BJ (cell line): ENCODE measurements at regions not wholly inside any gene's neighbourhood (a gene's known extent, or its start where the extent isn't known, plus 50 kb on each side); places are given as distances from the start of the nearest gene placed in this dataset.
A peak's percentile ranks its signal among the peaks of the same experiment; 100 is the strongest.

Experiments
- CTCF ChIA-PET: fragments of 350-600 bp; formaldehyde crosslinking; extraction: SDS; loops from one replicate; lab custom pipeline; 2021; ENCODE audit warnings: antibody characterized with exemption, inconsistent platforms; lab: Yijun Ruan, JAX
- POLR2A ChIA-PET: fragments of 300-600 bp; sonication (Branson Sonifier 250); formaldehyde crosslinking; extraction: SDS; loops from one replicate; lab custom pipeline; 2021; ENCODE audit warnings: antibody characterized with exemption; lab: Charles Lee
- DNase-seq: peaks from one replicate; pipeline ENCODE4 v3.0.0-alpha.2; 2011; ENCODE audit warnings: low read depth
- H3K27me3 ChIP-seq: 2 replicates; pipeline ENCODE4 v1.6.0; 2011; ENCODE audit warnings: low read length; ENCODE audit not compliant: control insufficient read depth, insufficient read depth
- H3K36me3 ChIP-seq: 2 replicates; pipeline ENCODE4 v1.5.1; 2011; ENCODE audit warnings: low read length; ENCODE audit not compliant: control insufficient read depth, insufficient read depth
- H3K4me3 ChIP-seq: 2 replicates; pipeline ENCODE4 v1.5.1; 2011; ENCODE audit warnings: low read depth, mild to moderate bottlenecking, control low read depth, low read length
- CTCF ChIP-seq: IDR thresholded peaks from 2 replicates; pipeline ENCODE4 v1.5.1; 2011; ENCODE audit warnings: low read depth, mild to moderate bottlenecking, control low read depth, inconsistent platforms, low read length, moderate library complexity; ENCODE audit not compliant: insufficient read depth

GRCh38 chr12:63292471-63293221 is 141.6 kb upstream of the AVPR1A start:
- TF ChIP-seq CTCF = no peak
- ChIA-PET POLR2A (no interaction called here), CTCF (no interaction called here)
- no peak overlapping the region for H3K4me3 ChIP-seq
- DNase-seq = no peak
- no peaks in the 10 kb centered on the region for H3K36me3 ChIP-seq
- H3K27me3 ChIP-seq = no peaks in the 10 kb centered on the region

- ChIA-PET CTCF (interaction anchor here (0.6 to 1.6 kb wide), 6 partner anchors 9 to 178 kb away, joined by 3 to 6 read pairs (median 4); no protein-coding TSS in a partner anchor), POLR2A (no interaction called here)
- DNase-seq = no peak
- Histone ChIP-seq H3K4me3 (no peak overlapping the region), H3K27me3 (no peaks in the 10 kb centered on the region), H3K36me3 (no peaks in the 10 kb centered on the region)
- TF ChIP-seq CTCF = peak; percentile 77
Measured at GRCh38 chr12:63276537-63277365, 125.8 kb upstream of the AVPR1A start.

GRCh38 chr12:63266988-63267387 is 116.0 kb upstream of the AVPR1A start:
- ChIA-PET CTCF (interaction anchor here (2.2 kb wide), 1 partner anchor 10 kb away, joined by 6 read pairs; no protein-coding TSS in a partner anchor), POLR2A (no interaction called here)
- no peaks in the 10 kb centered on the region for H3K36me3 ChIP-seq
- TF ChIP-seq CTCF = no peak
- H3K27me3 ChIP-seq = no peaks in the 10 kb centered on the region
- no peak for DNase-seq
- no peak overlapping the region for H3K4me3 ChIP-seq

- Histone ChIP-seq H3K4me3 (no peak overlapping the region), H3K27me3 (no peaks in the 10 kb centered on the region), H3K36me3 (no peaks in the 10 kb centered on the region)
- POLR2A ChIA-PET = no interaction called here
- no peak for DNase-seq
- CTCF ChIA-PET = interaction anchor here (1.5 kb wide), 1 partner anchor 13 kb away, joined by 4 read pairs; no protein-coding TSS in a partner anchor
- TF ChIP-seq CTCF = no peak
Measured at GRCh38 chr12:63264629-63265028, 113.6 kb upstream of the AVPR1A start.

- no peak overlapping the region for H3K4me3 ChIP-seq
Measured at GRCh38 chr12:63250486-63250885, 99.5 kb upstream of the AVPR1A start.

More at GRCh38 chr12:63250486-63250885, 99.5 kb upstream of the AVPR1A start:
- no peak for DNase-seq
- Histone ChIP-seq H3K36me3 (no peaks in the 10 kb centered on the region), H3K27me3 (no peaks in the 10 kb centered on the region)
- ChIA-PET POLR2A (no interaction called here), CTCF (no interaction called here)
- TF ChIP-seq CTCF = no peak
